ENCODE measurements at regions not wholly inside any gene's neighbourhood (a gene's known extent, or its start where the extent isn't known, plus 50 kb on each side); places are given as distances from the start of the nearest gene placed in this dataset.
A peak's percentile ranks its signal among the peaks of the same experiment; 100 is the strongest.
"Not testable (repeated sequence)": the region's sequence is repeated elsewhere in the genome, so short reads cannot be mapped to it uniquely, and the experiment has no call there.

- not testable (repeated sequence) for H3K9ac ChIP-seq (ENCODE audit: low read depth in 1 of 2, low read length in 2 of 2); H3K27me3 ChIP-seq (ENCODE audit: control insufficient read depth in 2 of 2, insufficient read depth in 2 of 2, low read length in 2 of 2); H3K27ac ChIP-seq (ENCODE audit: low read depth in 2 of 2, low read length in 2 of 2); H3K36me3 ChIP-seq (ENCODE audit: control insufficient read depth in 2 of 2, insufficient read depth in 2 of 2, low read length in 2 of 2); H3K4me1 ChIP-seq (ENCODE audit: control insufficient read depth in 2 of 2, insufficient read depth in 2 of 2, low read length in 2 of 2); H3K4me3 ChIP-seq (ENCODE audit: low read length in 2 of 2); H3K9me3 ChIP-seq (ENCODE audit: control insufficient read depth in 2 of 2, low read length in 2 of 2)
These were observed 83.7 kb upstream of the KIF2A start for GRCh38 chr5:62222305-62222704.

- H3K4me1 ChIP-seq (ENCODE audit: control insufficient read depth in 2 of 2, insufficient read depth in 2 of 2, low read length in 2 of 2); H3K9ac ChIP-seq (ENCODE audit: low read depth in 1 of 2, low read length in 2 of 2); H3K27me3 ChIP-seq (ENCODE audit: control insufficient read depth in 2 of 2, insufficient read depth in 2 of 2, low read length in 2 of 2); H3K27ac ChIP-seq (ENCODE audit: low read depth in 2 of 2, low read length in 2 of 2); H3K36me3 ChIP-seq (ENCODE audit: control insufficient read depth in 2 of 2, insufficient read depth in 2 of 2, low read length in 2 of 2); H3K9me3 ChIP-seq (ENCODE audit: control insufficient read depth in 2 of 2, low read length in 2 of 2): not testable (repeated sequence)
- H3K4me3 ChIP-seq (ENCODE audit: low read length in 2 of 2): peak overlapping the region in 1 of 2 donors; percentile 20
These were observed 82.7 kb upstream of the KIF2A start for GRCh38 chr5:62223312-62223670.

- not testable (repeated sequence) for H3K9me3 ChIP-seq (ENCODE audit: control insufficient read depth in 2 of 2, low read length in 2 of 2); H3K4me1 ChIP-seq (ENCODE audit: control insufficient read depth in 2 of 2, insufficient read depth in 2 of 2, low read length in 2 of 2); H3K36me3 ChIP-seq (ENCODE audit: control insufficient read depth in 2 of 2, insufficient read depth in 2 of 2, low read length in 2 of 2); H3K27me3 ChIP-seq (ENCODE audit: control insufficient read depth in 2 of 2, insufficient read depth in 2 of 2, low read length in 2 of 2); H3K9ac ChIP-seq (ENCODE audit: low read depth in 1 of 2, low read length in 2 of 2); H3K27ac ChIP-seq (ENCODE audit: low read depth in 2 of 2, low read length in 2 of 2); H3K4me3 ChIP-seq (ENCODE audit: low read length in 2 of 2)
These were observed 80.9 kb upstream of the KIF2A start for GRCh38 chr5:62224987-62225601.

GRCh38 chr5:62230876-62231388, 75.1 kb upstream of the KIF2A start:
- not testable (repeated sequence) for H3K9me3 ChIP-seq (ENCODE audit: control insufficient read depth in 2 of 2, low read length in 2 of 2); H3K27ac ChIP-seq (ENCODE audit: low read depth in 2 of 2, low read length in 2 of 2); H3K4me1 ChIP-seq (ENCODE audit: control insufficient read depth in 2 of 2, insufficient read depth in 2 of 2, low read length in 2 of 2); H3K4me3 ChIP-seq (ENCODE audit: low read length in 2 of 2); H3K27me3 ChIP-seq (ENCODE audit: control insufficient read depth in 2 of 2, insufficient read depth in 2 of 2, low read length in 2 of 2); H3K9ac ChIP-seq (ENCODE audit: low read depth in 1 of 2, low read length in 2 of 2); H3K36me3 ChIP-seq (ENCODE audit: control insufficient read depth in 2 of 2, insufficient read depth in 2 of 2, low read length in 2 of 2)

- H3K27ac ChIP-seq (ENCODE audit: low read depth in 2 of 2, low read length in 2 of 2): no peak overlapping the region
- H3K9ac ChIP-seq (ENCODE audit: low read depth in 1 of 2, low read length in 2 of 2): no peak overlapping the region
- H3K36me3 ChIP-seq (ENCODE audit: control insufficient read depth in 2 of 2, insufficient read depth in 2 of 2, low read length in 2 of 2): no peaks in the 10 kb centered on the region
- H3K9me3 ChIP-seq (ENCODE audit: control insufficient read depth in 2 of 2, low read length in 2 of 2): no peaks in the 10 kb centered on the region
- H3K4me1 ChIP-seq (ENCODE audit: control insufficient read depth in 2 of 2, insufficient read depth in 2 of 2, low read length in 2 of 2): no peaks in the 10 kb centered on the region
- no peak overlapping the region for H3K4me3 ChIP-seq (ENCODE audit: low read length in 2 of 2)
- no peaks in the 10 kb centered on the region for H3K27me3 ChIP-seq (ENCODE audit: control insufficient read depth in 2 of 2, insufficient read depth in 2 of 2, low read length in 2 of 2)
These were observed 74.4 kb upstream of the KIF2A start for GRCh38 chr5:62231576-62231975.

GRCh38 chr5:62232218-62232617, 73.8 kb upstream of the KIF2A start:
- not testable (repeated sequence) for H3K9me3 ChIP-seq (ENCODE audit: control insufficient read depth in 2 of 2, low read length in 2 of 2); H3K36me3 ChIP-seq (ENCODE audit: control insufficient read depth in 2 of 2, insufficient read depth in 2 of 2, low read length in 2 of 2); H3K27ac ChIP-seq (ENCODE audit: low read depth in 2 of 2, low read length in 2 of 2); H3K9ac ChIP-seq (ENCODE audit: low read depth in 1 of 2, low read length in 2 of 2); H3K4me1 ChIP-seq (ENCODE audit: control insufficient read depth in 2 of 2, insufficient read depth in 2 of 2, low read length in 2 of 2); H3K4me3 ChIP-seq (ENCODE audit: low read length in 2 of 2); H3K27me3 ChIP-seq (ENCODE audit: control insufficient read depth in 2 of 2, insufficient read depth in 2 of 2, low read length in 2 of 2)

GRCh38 chr5:62233083-62234046, 72.6 kb upstream of the KIF2A start:
- not testable (repeated sequence) for H3K4me1 ChIP-seq (ENCODE audit: control insufficient read depth in 2 of 2, insufficient read depth in 2 of 2, low read length in 2 of 2); H3K9ac ChIP-seq (ENCODE audit: low read depth in 1 of 2, low read length in 2 of 2); H3K9me3 ChIP-seq (ENCODE audit: control insufficient read depth in 2 of 2, low read length in 2 of 2); H3K4me3 ChIP-seq (ENCODE audit: low read length in 2 of 2); H3K27ac ChIP-seq (ENCODE audit: low read depth in 2 of 2, low read length in 2 of 2); H3K27me3 ChIP-seq (ENCODE audit: control insufficient read depth in 2 of 2, insufficient read depth in 2 of 2, low read length in 2 of 2); H3K36me3 ChIP-seq (ENCODE audit: control insufficient read depth in 2 of 2, insufficient read depth in 2 of 2, low read length in 2 of 2)

GRCh38 chr5:62236593-62236992, 69.4 kb upstream of the KIF2A start:
- not testable (repeated sequence) for H3K9ac ChIP-seq (ENCODE audit: low read depth in 1 of 2, low read length in 2 of 2); H3K4me3 ChIP-seq (ENCODE audit: low read length in 2 of 2); H3K27me3 ChIP-seq (ENCODE audit: control insufficient read depth in 2 of 2, insufficient read depth in 2 of 2, low read length in 2 of 2); H3K9me3 ChIP-seq (ENCODE audit: control insufficient read depth in 2 of 2, low read length in 2 of 2); H3K4me1 ChIP-seq (ENCODE audit: control insufficient read depth in 2 of 2, insufficient read depth in 2 of 2, low read length in 2 of 2); H3K36me3 ChIP-seq (ENCODE audit: control insufficient read depth in 2 of 2, insufficient read depth in 2 of 2, low read length in 2 of 2); H3K27ac ChIP-seq (ENCODE audit: low read depth in 2 of 2, low read length in 2 of 2)

GRCh38 chr5:62237944-62238343, 68.1 kb upstream of the KIF2A start:
- not testable (repeated sequence) for H3K27me3 ChIP-seq (ENCODE audit: control insufficient read depth in 2 of 2, insufficient read depth in 2 of 2, low read length in 2 of 2); H3K4me1 ChIP-seq (ENCODE audit: control insufficient read depth in 2 of 2, insufficient read depth in 2 of 2, low read length in 2 of 2); H3K9me3 ChIP-seq (ENCODE audit: control insufficient read depth in 2 of 2, low read length in 2 of 2); H3K36me3 ChIP-seq (ENCODE audit: control insufficient read depth in 2 of 2, insufficient read depth in 2 of 2, low read length in 2 of 2); H3K27ac ChIP-seq (ENCODE audit: low read depth in 2 of 2, low read length in 2 of 2); H3K9ac ChIP-seq (ENCODE audit: low read depth in 1 of 2, low read length in 2 of 2); H3K4me3 ChIP-seq (ENCODE audit: low read length in 2 of 2)

- H3K4me3 ChIP-seq (ENCODE audit: low read length in 2 of 2); H3K27ac ChIP-seq (ENCODE audit: low read depth in 2 of 2, low read length in 2 of 2); H3K27me3 ChIP-seq (ENCODE audit: control insufficient read depth in 2 of 2, insufficient read depth in 2 of 2, low read length in 2 of 2); H3K9me3 ChIP-seq (ENCODE audit: control insufficient read depth in 2 of 2, low read length in 2 of 2); H3K9ac ChIP-seq (ENCODE audit: low read depth in 1 of 2, low read length in 2 of 2); H3K36me3 ChIP-seq (ENCODE audit: control insufficient read depth in 2 of 2, insufficient read depth in 2 of 2, low read length in 2 of 2); H3K4me1 ChIP-seq (ENCODE audit: control insufficient read depth in 2 of 2, insufficient read depth in 2 of 2, low read length in 2 of 2): not testable (repeated sequence)
These were observed 67.4 kb upstream of the KIF2A start for GRCh38 chr5:62238584-62238983.
